A549 (cell line): ENCODE measurements at regions not wholly inside any gene's neighbourhood (a gene's known extent, or its start where the extent isn't known, plus 50 kb on each side); places are given as distances from the start of the nearest gene placed in this dataset.

Experiments used
- ATAC-seq, 2 experiments: fragments of 200-7000 bp in 1 of 2; fragments of >200 bp in 1 of 2; cut with Nextera tagmentation in 1 of 2; cut with Tn5 transposase in 1 of 2; 3 replicates each; pipeline versions ENCODE4 v1.8.0 to v1.9.1; 2018 to 2020; ENCODE audit warnings: mild to moderate bottlenecking in 1 of 2, moderate library complexity in 1 of 2
- CTCF ChIA-PET: fragments of 300-600 bp; sonication (Branson Sonifier 250); formaldehyde crosslinking; extraction: SDS; loops from one replicate; lab custom pipeline; 2021; ENCODE audit warnings: antibody characterized with exemption, inconsistent platforms; lab: Yijun Ruan, JAX
- POLR2A ChIA-PET: fragments of 350-600 bp; formaldehyde crosslinking; extraction: SDS; loops from one replicate; lab custom pipeline; 2021; ENCODE audit warnings: antibody characterized with exemption, inconsistent platforms; lab: Yijun Ruan, JAX
- DNase-seq, 2 experiments: peaks; one replicate each; pipeline versions ENCODE4 v3.0.0 to v3.0.0-alpha.2; 2011 to 2016; ENCODE audit warnings: low read depth in 1 of 2, low spot score in 1 of 2
- FAIRE-seq: peaks from 2 replicates; lab custom pipeline; 2011; peaks lifted over from hg19 to GRCh38; lab: Jason Lieb, UNC
- H3K27ac ChIP-seq, 2 experiments: fragments of >200 bp; sonication (Bioruptor Twin); formaldehyde crosslinking; 3 replicates each; pipeline ENCODE4 v1.5.1; 2016 to 2017
- H3K4me1 ChIP-seq: fragments of >200 bp; sonication (Bioruptor Twin); formaldehyde crosslinking; 3 replicates; pipeline ENCODE4 v1.6.1; 2016
- H3K4me2 ChIP-seq: fragments of >200 bp; sonication (Bioruptor Twin); formaldehyde crosslinking; 3 replicates; pipeline ENCODE4 v1.6.1; 2016
- H3K4me3 ChIP-seq: fragments of >200 bp; sonication (Bioruptor Twin); formaldehyde crosslinking; 3 replicates; pipeline ENCODE4 v1.5.1; 2016
- H3K9me3 ChIP-seq: fragments of >200 bp; sonication (Bioruptor Twin); formaldehyde crosslinking; 3 replicates; pipeline ENCODE4 v1.6.1; 2016
- BHLHE40 ChIP-seq: IDR thresholded peaks from 2 replicates; pipeline ENCODE4 v1.6.1; 2012; ENCODE audit warnings: low read depth, low read length, inconsistent platforms
- CBX8 ChIP-seq: fragments of 200-600 bp; sonication (generic); IDR thresholded peaks from 2 replicates; pipeline ENCODE4 v1.6.1; 2016
- CEBPB ChIP-seq, 2 experiments: fragments of >200 bp in 1 of 2; sonication (Bioruptor Twin) in 1 of 2; formaldehyde crosslinking in 1 of 2; IDR thresholded peaks; 2 replicates each; pipeline ENCODE4 v1.6.1; 2012 to 2016
- CHD4 ChIP-seq: fragments of 200-600 bp; sonication (generic); IDR thresholded peaks from 2 replicates; pipeline ENCODE4 v1.6.1; 2016; ENCODE audit warnings: antibody characterized with exemption, mild to moderate bottlenecking, borderline replicate concordance
- EHMT2 ChIP-seq: fragments of 200-600 bp; sonication (generic); IDR thresholded peaks from 2 replicates; pipeline ENCODE4 v1.6.1; 2016; ENCODE audit warnings: antibody characterized with exemption, low read depth, mild to moderate bottlenecking, moderate library complexity
- EP300 ChIP-seq, 2 experiments: fragments of >200 bp; sonication (Bioruptor Twin); formaldehyde crosslinking; IDR thresholded peaks; 2 replicates in 1 of 2; 3 replicates in 1 of 2; pipeline ENCODE4 v1.6.1; 2016 to 2017
- FOSL2 ChIP-seq, 2 experiments: fragments of 450-650 bp in 1 of 2; fragments of >200 bp in 1 of 2; sonication (Bioruptor Twin) in 1 of 2; formaldehyde crosslinking; IDR thresholded peaks; 2 replicates each; pipeline versions ENCODE4 v1.5.0 to v1.6.1; 2016 to 2020; ENCODE audit warnings: mild to moderate bottlenecking in 1 of 2, moderate library complexity in 1 of 2
- FOXS1 ChIP-seq: fragments of 250-450 bp; sonication (Bioruptor Pico); IDR thresholded peaks from 2 replicates; pipeline ENCODE4 v1.5.0; 2020; ENCODE audit warnings: mild to moderate bottlenecking, moderate library complexity
- HEYL ChIP-seq: fragments of 250-450 bp; sonication (Bioruptor Pico); IDR thresholded peaks from 2 replicates; pipeline ENCODE4 v1.8.0; 2021; ENCODE audit warnings: mild to moderate bottlenecking, moderate library complexity
- KDM1A ChIP-seq: fragments of 200-600 bp; sonication (generic); IDR thresholded peaks from 2 replicates; pipeline ENCODE4 v1.6.1; 2016; ENCODE audit warnings: low read depth, mild to moderate bottlenecking
- RAD21 ChIP-seq, 2 experiments: fragments of >200 bp in 1 of 2; sonication (Bioruptor Twin) in 1 of 2; formaldehyde crosslinking in 1 of 2; IDR thresholded peaks in 1 of 2; conservative IDR thresholded peaks in 1 of 2; 2 replicates in 1 of 2; 3 replicates in 1 of 2; pipeline ENCODE4 v1.6.1; 2012 to 2018; ENCODE audit warnings: inconsistent platforms in 1 of 2
- RFX5 ChIP-seq: fragments of 450-650 bp; IDR thresholded peaks from 2 replicates; pipeline ENCODE4 v1.7.1; 2014; ENCODE audit warnings: antibody characterized with exemption, mild to moderate bottlenecking, moderate library complexity
- ZFP36 ChIP-seq: fragments of 450-650 bp; IDR thresholded peaks from 2 replicates; pipeline ENCODE4 v1.6.1; 2014; ENCODE audit warnings: borderline replicate concordance; ENCODE audit not compliant: partially characterized antibody
- WGBS: methylation state at CpG from one replicate; pipeline ENCODE4 v1.1.6; 2017; ENCODE audit errors: missing lambda C conversion rate; 5-methylcytosine and 5-hydroxymethylcytosine counted together
- TF ChIP-seq, protein P1 (sequence below): IDR thresholded peaks from 2 replicates; pipeline ENCODE4 v1.6.1; 2012; ENCODE audit warnings: low read depth, borderline replicate concordance
- TF ChIP-seq, protein P2 (sequence below): fragments of >200 bp; sonication (Bioruptor Twin); formaldehyde crosslinking; IDR thresholded peaks from 3 replicates; pipeline ENCODE4 v1.6.1; 2016
- TF ChIP-seq, protein P3 (sequence below): fragments of 450-650 bp; IDR thresholded peaks from 2 replicates; pipeline ENCODE4 v1.6.1; 2014; ENCODE audit warnings: antibody characterized with exemption
- TF ChIP-seq, protein P4 (sequence below): IDR thresholded peaks from 2 replicates; pipeline ENCODE4 v1.6.1; 2012

DNA sequence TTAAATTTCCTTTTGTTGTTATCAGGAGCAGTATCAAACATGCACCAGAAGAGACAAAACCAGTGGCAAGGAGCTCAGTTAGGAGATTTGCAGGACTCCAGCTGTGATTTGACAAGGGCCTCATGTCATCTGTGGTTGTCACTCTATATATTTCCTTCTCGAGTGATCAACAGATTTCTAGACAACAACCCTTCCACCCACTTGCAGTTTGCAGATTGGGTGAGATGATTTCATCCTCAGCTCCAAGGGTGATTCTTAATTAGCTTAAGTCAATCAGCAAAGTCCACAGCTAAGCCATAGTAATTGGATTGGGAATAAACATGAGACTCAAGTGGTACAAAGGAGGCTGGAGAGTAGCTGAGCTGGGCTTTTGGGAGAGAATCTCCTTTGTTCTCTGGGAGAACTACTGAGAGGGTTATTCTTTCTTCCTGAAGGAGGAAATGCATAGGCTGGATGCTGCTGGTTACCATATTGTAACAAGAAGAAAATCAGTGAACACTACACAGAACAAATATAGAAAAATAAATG lies 192.8 kb downstream of the PPARGC1A start:
- TF ChIP-seq, protein P1, sequence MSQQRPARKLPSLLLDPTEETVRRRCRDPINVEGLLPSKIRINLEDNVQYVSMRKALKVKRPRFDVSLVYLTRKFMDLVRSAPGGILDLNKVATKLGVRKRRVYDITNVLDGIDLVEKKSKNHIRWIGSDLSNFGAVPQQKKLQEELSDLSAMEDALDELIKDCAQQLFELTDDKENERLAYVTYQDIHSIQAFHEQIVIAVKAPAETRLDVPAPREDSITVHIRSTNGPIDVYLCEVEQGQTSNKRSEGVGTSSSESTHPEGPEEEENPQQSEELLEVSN = no peak
- Histone ChIP-seq H3K4me1 (no peaks in the 10 kb centered on the region), H3K4me3 (no peak overlapping the region), H3K4me2 (no peak overlapping the region), H3K27ac (no peak overlapping the region), H3K9me3 (no peaks in the 10 kb centered on the region)
- 0% methylated on average over 1 of the region's 1 CpG for WGBS
- ChIA-PET POLR2A (no interaction called here), CTCF (no interaction called here)
- DNase-seq = no peak
- ATAC-seq = no peak
- no peak for FAIRE-seq

DNA sequence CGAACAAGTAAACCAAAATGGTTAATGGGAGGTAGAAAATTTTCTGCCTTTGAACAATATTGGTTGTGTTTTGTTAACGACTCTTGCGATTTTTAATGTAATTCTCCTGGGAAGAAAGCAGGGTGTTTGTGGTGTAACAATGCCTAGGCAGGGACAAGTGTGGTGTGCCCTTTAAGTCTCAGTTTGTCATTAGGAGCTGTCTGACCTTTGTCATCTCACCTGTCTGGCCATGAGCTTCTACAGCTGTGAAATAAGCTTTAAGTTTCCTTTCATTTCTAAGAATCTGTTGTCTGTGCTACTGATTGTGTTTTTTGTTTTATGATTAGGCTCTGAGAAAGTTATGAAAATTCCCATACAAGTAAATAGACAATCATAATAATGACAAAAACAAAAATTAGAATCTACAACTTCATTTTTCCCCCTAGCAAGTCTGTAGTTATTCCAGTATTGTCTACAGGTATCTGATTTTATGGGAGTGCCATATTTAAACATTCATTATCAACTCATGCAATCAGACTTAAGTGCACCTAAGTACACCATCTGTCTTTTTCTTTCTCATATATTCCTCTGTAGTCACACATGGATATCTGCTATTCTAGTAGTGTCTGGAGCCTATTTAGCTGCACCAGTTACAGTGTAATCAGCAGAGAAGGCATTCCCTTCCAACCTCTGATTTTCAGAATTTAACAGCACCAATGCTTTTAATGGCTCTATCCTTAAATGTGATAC lies 203.5 kb downstream of the PPARGC1A start:
- Histone ChIP-seq H3K9me3 (no peaks in the 10 kb centered on the region), H3K4me2 (no peak overlapping the region), H3K4me3 (no peak overlapping the region), H3K4me1 (no peaks in the 10 kb centered on the region), H3K27ac (no peak overlapping the region)
- POLR2A ChIA-PET = no interaction called here
- ATAC-seq (no peak), DNase-seq (no peak), FAIRE-seq (no peak)
- CTCF ChIA-PET = no interaction called here
- WGBS = 25% methylated on average over 3 of the region's 3 CpGs
- TF ChIP-seq RFX5 = no peak
- TF ChIP-seq, protein P2, sequence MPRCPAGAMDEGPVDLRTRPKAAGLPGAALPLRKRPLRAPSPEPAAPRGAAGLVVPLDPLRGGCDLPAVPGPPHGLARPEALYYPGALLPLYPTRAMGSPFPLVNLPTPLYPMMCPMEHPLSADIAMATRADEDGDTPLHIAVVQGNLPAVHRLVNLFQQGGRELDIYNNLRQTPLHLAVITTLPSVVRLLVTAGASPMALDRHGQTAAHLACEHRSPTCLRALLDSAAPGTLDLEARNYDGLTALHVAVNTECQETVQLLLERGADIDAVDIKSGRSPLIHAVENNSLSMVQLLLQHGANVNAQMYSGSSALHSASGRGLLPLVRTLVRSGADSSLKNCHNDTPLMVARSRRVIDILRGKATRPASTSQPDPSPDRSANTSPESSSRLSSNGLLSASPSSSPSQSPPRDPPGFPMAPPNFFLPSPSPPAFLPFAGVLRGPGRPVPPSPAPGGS = no peak
- no peak for TF ChIP-seq BHLHE40
- TF ChIP-seq, protein P3, sequence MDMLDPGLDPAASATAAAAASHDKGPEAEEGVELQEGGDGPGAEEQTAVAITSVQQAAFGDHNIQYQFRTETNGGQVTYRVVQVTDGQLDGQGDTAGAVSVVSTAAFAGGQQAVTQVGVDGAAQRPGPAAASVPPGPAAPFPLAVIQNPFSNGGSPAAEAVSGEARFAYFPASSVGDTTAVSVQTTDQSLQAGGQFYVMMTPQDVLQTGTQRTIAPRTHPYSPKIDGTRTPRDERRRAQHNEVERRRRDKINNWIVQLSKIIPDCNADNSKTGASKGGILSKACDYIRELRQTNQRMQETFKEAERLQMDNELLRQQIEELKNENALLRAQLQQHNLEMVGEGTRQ = no peak
- TF ChIP-seq HEYL (CRISPR knock-in tag) = no peak
- TF ChIP-seq, protein P4, sequence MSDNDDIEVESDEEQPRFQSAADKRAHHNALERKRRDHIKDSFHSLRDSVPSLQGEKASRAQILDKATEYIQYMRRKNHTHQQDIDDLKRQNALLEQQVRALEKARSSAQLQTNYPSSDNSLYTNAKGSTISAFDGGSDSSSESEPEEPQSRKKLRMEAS = no peak
- no peak for TF ChIP-seq ZFP36
- TF ChIP-seq FOSL2 (IDR thresholded peaks at IDR 0.05) = no peak
- TF ChIP-seq FOSL2 (CRISPR knock-in tag; IDR thresholded peaks at IDR 0.05) = no peak
- no peak for TF ChIP-seq EP300 (IDR thresholded peaks at IDR 0.05)
- no peak for TF ChIP-seq EHMT2
- TF ChIP-seq CHD4 = no peak
- TF ChIP-seq CEBPB (IDR thresholded peaks at IDR 0.05) = no peak
- no peak for TF ChIP-seq RAD21 (conservative IDR thresholded peaks at IDR 0.05 in 1 of 2, IDR thresholded peaks at IDR 0.05 in 1 of 2)

DNA sequence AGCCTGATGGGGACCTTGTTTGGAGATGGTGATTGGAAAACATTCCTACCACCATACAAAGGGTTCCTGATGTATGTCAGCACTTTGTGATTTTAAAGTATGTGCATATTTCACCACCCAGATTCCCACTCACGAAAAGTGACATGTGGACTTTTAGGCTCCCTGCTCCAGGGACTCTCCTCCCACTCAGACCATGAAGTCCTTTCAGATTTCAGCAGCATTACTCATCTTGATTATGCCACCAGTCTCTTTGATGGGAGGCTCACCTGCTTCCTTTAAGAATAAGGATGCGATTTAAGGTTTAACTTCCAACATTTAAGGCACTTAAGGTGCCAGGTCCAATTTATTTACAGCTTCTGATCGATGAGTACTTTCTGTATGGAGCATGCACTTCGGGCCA lies 204.4 kb downstream of the PPARGC1A start:
- ChIA-PET CTCF (no interaction called here), POLR2A (no interaction called here)
- 0% methylated on average over 4 of the region's 4 CpGs for WGBS
- ATAC-seq (no peak), DNase-seq (no peak), FAIRE-seq (no peak)
- H3K9me3 ChIP-seq = no peaks in the 10 kb centered on the region
- no peak overlapping the region for H3K27ac ChIP-seq
- no peak for TF ChIP-seq CBX8
- TF ChIP-seq KDM1A = no peak
- TF ChIP-seq CHD4 = no peak
- TF ChIP-seq, protein P3 = no peak
- TF ChIP-seq EHMT2 = no peak
- TF ChIP-seq BHLHE40 = no peak
- TF ChIP-seq EP300 (IDR thresholded peaks at IDR 0.05) = no peak
- no peak for TF ChIP-seq FOXS1 (CRISPR knock-in tag)
- H3K4me3 ChIP-seq = no peak overlapping the region
- H3K4me2 ChIP-seq = no peak overlapping the region
- no peaks in the 10 kb centered on the region for H3K4me1 ChIP-seq
